GM23338 (cell line): ENCODE measurements at regions not wholly inside any gene's neighbourhood (a gene's known extent, or its start where the extent isn't known, plus 50 kb on each side); places are given as distances from the start of the nearest gene placed in this dataset.

Source experiments
- CREB1 ChIP-seq: fragments of 250-450 bp; sonication (Bioruptor Pico); IDR thresholded peaks from 2 replicates; pipeline ENCODE4 v1.5.0; 2020; ENCODE audit warnings: low read depth, mild to moderate bottlenecking, moderate library complexity
- EZH2 ChIP-seq: fragments of 200-600 bp; sonication (generic); IDR thresholded peaks from one replicate; pipeline ENCODE4 v1.8.0; 2017; ENCODE audit warnings: antibody characterized with exemption, mild to moderate bottlenecking, low read depth; ENCODE audit not compliant: unreplicated experiment
- EZH2phosphoT487 ChIP-seq: fragments of 200-600 bp; sonication (generic); IDR thresholded peaks from one replicate; pipeline ENCODE4 v1.8.1; 2018; ENCODE audit warnings: antibody characterized with exemption; ENCODE audit not compliant: unreplicated experiment
- JUNB ChIP-seq: IDR thresholded peaks from one replicate; pipeline ENCODE4 v1.6.1; 2016; ENCODE audit warnings: antibody characterized with exemption; ENCODE audit not compliant: unreplicated experiment
- NANOG ChIP-seq: IDR thresholded peaks from 2 replicates; pipeline ENCODE4 v1.6.1; 2016; ENCODE audit warnings: antibody characterized with exemption, borderline replicate concordance
- POLR2AphosphoS5 ChIP-seq: IDR thresholded peaks from 2 replicates; pipeline ENCODE4 v1.6.1; 2016; ENCODE audit warnings: antibody characterized with exemption, low read depth
- STAT1 ChIP-seq: IDR thresholded peaks from one replicate; pipeline ENCODE4 v1.6.1; 2016; ENCODE audit warnings: antibody characterized with exemption; ENCODE audit not compliant: unreplicated experiment
- ZNF114 ChIP-seq: fragments of 250-450 bp; sonication (Bioruptor Pico); IDR thresholded peaks from 2 replicates; pipeline ENCODE4 v1.5.0; 2020; ENCODE audit warnings: mild to moderate bottlenecking, moderate library complexity
- ZNF331 ChIP-seq: fragments of 250-450 bp; sonication (Bioruptor Pico); IDR thresholded peaks from 2 replicates; pipeline ENCODE4 v1.5.0; 2020; ENCODE audit warnings: low read depth, mild to moderate bottlenecking, moderate library complexity
- TF ChIP-seq, protein P1 (sequence below), 2 experiments: fragments of 200-600 bp in 1 of 2; sonication (generic) in 1 of 2; conservative IDR thresholded peaks; 2 replicates each; pipeline versions ENCODE4 v1.5.1 to v1.6.1; 2016 to 2017; ENCODE audit warnings: antibody characterized with exemption in 2 of 2, low read depth in 2 of 2, mild to moderate bottlenecking in 2 of 2, moderate library complexity in 1 of 2
- TF ChIP-seq, protein P2 (sequence below): IDR thresholded peaks from one replicate; pipeline ENCODE4 v1.6.1; 2018; ENCODE audit warnings: antibody characterized with exemption; ENCODE audit not compliant: unreplicated experiment
- TF ChIP-seq, protein P3 (sequence below): fragments of 250-450 bp; sonication (Bioruptor Pico); IDR thresholded peaks from 2 replicates; pipeline ENCODE4 v1.5.0; 2020; ENCODE audit warnings: mild to moderate bottlenecking, moderate library complexity
- TF ChIP-seq, protein P4 (sequence below): IDR thresholded peaks from 2 replicates; pipeline ENCODE4 v1.6.1; 2016; ENCODE audit warnings: antibody characterized with exemption

DNA sequence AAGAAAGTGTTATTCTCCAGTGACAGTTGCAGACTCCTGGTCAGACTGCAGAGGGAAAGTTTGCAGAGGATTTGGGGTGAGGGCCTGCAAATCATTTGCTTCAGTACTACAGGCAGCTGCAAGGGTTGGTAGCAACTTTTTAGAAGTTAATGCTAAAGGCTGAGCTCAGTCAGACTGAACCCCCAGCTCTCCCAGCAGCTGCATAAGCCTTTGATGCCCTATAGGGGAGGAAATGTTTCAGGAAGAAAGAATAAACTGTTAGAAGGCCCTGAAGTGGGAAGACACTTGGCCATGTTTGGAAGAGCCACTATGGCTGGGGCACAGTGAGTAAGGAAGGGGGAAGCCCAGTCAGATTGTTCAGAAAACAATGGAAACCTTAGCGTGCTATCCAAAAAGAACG is 383.6 kb downstream of the TTLL7 start:
- TF ChIP-seq, protein P1, sequence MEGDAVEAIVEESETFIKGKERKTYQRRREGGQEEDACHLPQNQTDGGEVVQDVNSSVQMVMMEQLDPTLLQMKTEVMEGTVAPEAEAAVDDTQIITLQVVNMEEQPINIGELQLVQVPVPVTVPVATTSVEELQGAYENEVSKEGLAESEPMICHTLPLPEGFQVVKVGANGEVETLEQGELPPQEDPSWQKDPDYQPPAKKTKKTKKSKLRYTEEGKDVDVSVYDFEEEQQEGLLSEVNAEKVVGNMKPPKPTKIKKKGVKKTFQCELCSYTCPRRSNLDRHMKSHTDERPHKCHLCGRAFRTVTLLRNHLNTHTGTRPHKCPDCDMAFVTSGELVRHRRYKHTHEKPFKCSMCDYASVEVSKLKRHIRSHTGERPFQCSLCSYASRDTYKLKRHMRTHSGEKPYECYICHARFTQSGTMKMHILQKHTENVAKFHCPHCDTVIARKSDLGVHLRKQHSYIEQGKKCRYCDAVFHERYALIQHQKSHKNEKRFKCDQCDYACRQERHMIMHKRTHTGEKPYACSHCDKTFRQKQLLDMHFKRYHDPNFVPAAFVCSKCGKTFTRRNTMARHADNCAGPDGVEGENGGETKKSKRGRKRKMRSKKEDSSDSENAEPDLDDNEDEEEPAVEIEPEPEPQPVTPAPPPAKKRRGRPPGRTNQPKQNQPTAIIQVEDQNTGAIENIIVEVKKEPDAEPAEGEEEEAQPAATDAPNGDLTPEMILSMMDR (conservative IDR thresholded peaks at IDR 0.05; ENCODE audit: low read depth in 2 of 2) = no peak
- TF ChIP-seq POLR2AphosphoS5 (no peak), EZH2phosphoT487 (no peak), EZH2 (no peak), NANOG (no peak), CREB1 (no peak), JUNB (no peak), ZNF114 (CRISPR knock-in tag) (no peak), STAT1 (no peak), ZNF331 (CRISPR knock-in tag) (no peak)
- TF ChIP-seq, protein P2, sequence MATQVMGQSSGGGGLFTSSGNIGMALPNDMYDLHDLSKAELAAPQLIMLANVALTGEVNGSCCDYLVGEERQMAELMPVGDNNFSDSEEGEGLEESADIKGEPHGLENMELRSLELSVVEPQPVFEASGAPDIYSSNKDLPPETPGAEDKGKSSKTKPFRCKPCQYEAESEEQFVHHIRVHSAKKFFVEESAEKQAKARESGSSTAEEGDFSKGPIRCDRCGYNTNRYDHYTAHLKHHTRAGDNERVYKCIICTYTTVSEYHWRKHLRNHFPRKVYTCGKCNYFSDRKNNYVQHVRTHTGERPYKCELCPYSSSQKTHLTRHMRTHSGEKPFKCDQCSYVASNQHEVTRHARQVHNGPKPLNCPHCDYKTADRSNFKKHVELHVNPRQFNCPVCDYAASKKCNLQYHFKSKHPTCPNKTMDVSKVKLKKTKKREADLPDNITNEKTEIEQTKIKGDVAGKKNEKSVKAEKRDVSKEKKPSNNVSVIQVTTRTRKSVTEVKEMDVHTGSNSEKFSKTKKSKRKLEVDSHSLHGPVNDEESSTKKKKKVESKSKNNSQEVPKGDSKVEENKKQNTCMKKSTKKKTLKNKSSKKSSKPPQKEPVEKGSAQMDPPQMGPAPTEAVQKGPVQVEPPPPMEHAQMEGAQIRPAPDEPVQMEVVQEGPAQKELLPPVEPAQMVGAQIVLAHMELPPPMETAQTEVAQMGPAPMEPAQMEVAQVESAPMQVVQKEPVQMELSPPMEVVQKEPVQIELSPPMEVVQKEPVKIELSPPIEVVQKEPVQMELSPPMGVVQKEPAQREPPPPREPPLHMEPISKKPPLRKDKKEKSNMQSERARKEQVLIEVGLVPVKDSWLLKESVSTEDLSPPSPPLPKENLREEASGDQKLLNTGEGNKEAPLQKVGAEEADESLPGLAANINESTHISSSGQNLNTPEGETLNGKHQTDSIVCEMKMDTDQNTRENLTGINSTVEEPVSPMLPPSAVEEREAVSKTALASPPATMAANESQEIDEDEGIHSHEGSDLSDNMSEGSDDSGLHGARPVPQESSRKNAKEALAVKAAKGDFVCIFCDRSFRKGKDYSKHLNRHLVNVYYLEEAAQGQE = no peak
- TF ChIP-seq, protein P3, sequence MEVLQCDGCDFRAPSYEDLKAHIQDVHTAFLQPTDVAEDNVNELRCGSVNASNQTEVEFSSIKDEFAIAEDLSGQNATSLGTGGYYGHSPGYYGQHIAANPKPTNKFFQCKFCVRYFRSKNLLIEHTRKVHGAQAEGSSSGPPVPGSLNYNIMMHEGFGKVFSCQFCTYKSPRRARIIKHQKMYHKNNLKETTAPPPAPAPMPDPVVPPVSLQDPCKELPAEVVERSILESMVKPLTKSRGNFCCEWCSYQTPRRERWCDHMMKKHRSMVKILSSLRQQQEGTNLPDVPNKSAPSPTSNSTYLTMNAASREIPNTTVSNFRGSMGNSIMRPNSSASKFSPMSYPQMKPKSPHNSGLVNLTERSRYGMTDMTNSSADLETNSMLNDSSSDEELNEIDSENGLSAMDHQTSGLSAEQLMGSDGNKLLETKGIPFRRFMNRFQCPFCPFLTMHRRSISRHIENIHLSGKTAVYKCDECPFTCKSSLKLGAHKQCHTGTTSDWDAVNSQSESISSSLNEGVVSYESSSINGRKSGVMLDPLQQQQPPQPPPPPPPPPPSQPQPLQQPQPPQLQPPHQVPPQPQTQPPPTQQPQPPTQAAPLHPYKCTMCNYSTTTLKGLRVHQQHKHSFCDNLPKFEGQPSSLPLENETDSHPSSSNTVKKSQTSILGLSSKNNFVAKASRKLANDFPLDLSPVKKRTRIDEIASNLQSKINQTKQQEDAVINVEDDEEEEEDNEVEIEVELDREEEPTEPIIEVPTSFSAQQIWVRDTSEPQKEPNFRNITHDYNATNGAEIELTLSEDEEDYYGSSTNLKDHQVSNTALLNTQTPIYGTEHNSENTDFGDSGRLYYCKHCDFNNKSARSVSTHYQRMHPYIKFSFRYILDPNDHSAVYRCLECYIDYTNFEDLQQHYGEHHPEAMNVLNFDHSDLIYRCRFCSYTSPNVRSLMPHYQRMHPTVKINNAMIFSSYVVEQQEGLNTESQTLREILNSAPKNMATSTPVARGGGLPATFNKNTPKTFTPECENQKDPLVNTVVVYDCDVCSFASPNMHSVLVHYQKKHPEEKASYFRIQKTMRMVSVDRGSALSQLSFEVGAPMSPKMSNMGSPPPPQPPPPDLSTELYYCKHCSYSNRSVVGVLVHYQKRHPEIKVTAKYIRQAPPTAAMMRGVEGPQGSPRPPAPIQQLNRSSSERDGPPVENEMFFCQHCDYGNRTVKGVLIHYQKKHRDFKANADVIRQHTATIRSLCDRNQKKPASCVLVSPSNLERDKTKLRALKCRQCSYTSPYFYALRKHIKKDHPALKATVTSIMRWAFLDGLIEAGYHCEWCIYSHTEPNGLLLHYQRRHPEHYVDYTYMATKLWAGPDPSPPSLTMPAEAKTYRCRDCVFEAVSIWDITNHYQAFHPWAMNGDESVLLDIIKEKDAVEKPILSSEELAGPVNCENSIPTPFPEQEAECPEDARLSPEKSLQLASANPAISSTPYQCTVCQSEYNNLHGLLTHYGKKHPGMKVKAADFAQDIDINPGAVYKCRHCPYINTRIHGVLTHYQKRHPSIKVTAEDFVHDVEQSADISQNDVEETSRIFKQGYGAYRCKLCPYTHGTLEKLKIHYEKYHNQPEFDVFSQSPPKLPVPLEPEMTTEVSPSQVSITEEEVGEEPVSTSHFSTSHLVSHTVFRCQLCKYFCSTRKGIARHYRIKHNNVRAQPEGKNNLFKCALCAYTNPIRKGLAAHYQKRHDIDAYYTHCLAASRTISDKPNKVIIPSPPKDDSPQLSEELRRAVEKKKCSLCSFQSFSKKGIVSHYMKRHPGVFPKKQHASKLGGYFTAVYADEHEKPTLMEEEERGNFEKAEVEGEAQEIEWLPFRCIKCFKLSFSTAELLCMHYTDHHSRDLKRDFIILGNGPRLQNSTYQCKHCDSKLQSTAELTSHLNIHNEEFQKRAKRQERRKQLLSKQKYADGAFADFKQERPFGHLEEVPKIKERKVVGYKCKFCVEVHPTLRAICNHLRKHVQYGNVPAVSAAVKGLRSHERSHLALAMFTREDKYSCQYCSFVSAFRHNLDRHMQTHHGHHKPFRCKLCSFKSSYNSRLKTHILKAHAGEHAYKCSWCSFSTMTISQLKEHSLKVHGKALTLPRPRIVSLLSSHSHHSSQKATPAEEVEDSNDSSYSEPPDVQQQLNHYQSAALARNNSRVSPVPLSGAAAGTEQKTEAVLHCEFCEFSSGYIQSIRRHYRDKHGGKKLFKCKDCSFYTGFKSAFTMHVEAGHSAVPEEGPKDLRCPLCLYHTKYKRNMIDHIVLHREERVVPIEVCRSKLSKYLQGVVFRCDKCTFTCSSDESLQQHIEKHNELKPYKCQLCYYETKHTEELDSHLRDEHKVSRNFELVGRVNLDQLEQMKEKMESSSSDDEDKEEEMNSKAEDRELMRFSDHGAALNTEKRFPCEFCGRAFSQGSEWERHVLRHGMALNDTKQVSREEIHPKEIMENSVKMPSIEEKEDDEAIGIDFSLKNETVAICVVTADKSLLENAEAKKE (CRISPR knock-in tag) = no peak
- TF ChIP-seq, protein P4, sequence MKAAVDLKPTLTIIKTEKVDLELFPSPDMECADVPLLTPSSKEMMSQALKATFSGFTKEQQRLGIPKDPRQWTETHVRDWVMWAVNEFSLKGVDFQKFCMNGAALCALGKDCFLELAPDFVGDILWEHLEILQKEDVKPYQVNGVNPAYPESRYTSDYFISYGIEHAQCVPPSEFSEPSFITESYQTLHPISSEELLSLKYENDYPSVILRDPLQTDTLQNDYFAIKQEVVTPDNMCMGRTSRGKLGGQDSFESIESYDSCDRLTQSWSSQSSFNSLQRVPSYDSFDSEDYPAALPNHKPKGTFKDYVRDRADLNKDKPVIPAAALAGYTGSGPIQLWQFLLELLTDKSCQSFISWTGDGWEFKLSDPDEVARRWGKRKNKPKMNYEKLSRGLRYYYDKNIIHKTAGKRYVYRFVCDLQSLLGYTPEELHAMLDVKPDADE = no peak
